NCI-H2227 (cell line): ENCODE measurements at regions not wholly inside any gene's neighbourhood (a gene's known extent, or its start where the extent isn't known, plus 50 kb on each side); places are given as distances from the start of the nearest gene placed in this dataset.
"Not testable (repeated sequence)": the region's sequence is repeated elsewhere in the genome, so short reads cannot be mapped to it uniquely, and the experiment has no call there.

Experiments
- DNase-seq: peaks from one replicate; lab custom pipeline; 2025; ENCODE audit not compliant: unreplicated experiment; lab: John Stamatoyannopoulos, UW

GRCh38 chr14:105883066-105884005, 357.0 kb downstream of the TMEM121 start:
- no peak for DNase-seq

GRCh38 chr14:105884192-105884807, 357.9 kb downstream of the TMEM121 start:
- not testable (repeated sequence) for DNase-seq

GRCh38 chr14:105884808-105885281, 358.5 kb downstream of the TMEM121 start:
- DNase-seq: no peak

- DNase-seq: no peak
These were observed 359.4 kb downstream of the TMEM121 start for GRCh38 chr14:105885561-105886320.

GRCh38 chr14:105886791-105887191, 360.4 kb downstream of the TMEM121 start:
- DNase-seq: not testable (repeated sequence)

- no peak for DNase-seq
These were observed 361.3 kb downstream of the TMEM121 start for GRCh38 chr14:105887692-105888091.

- DNase-seq: no peak
These were observed 361.8 kb downstream of the TMEM121 start for GRCh38 chr14:105888151-105888550.

GRCh38 chr14:105888784-105889665, 362.6 kb downstream of the TMEM121 start:
- no peak for DNase-seq

GRCh38 chr14:105889666-105890473, 363.5 kb downstream of the TMEM121 start:
- no peak for DNase-seq

GRCh38 chr14:105890474-105891220, 364.3 kb downstream of the TMEM121 start:
- no peak for DNase-seq

GRCh38 chr14:105891221-105891602, 364.8 kb downstream of the TMEM121 start:
- no peak for DNase-seq

- no peak for DNase-seq
These were observed 365.5 kb downstream of the TMEM121 start for GRCh38 chr14:105891631-105892452.

- not testable (repeated sequence) for DNase-seq
These were observed 366.4 kb downstream of the TMEM121 start for GRCh38 chr14:105892453-105893441.

GRCh38 chr14:105893686-105894085, 367.3 kb downstream of the TMEM121 start:
- DNase-seq: not testable (repeated sequence)

GRCh38 chr14:105894125-105894977, 368.0 kb downstream of the TMEM121 start:
- no peak for DNase-seq
